ENCODE measurements at regions not wholly inside any gene's neighbourhood (a gene's known extent, or its start where the extent isn't known, plus 50 kb on each side); places are given as distances from the start of the nearest gene placed in this dataset.

- Histone ChIP-seq H3K4me2 (ENCODE audit: insufficient read depth, low read length) (no peak overlapping the region), H3K4me3 (ENCODE audit: low read depth in 1 of 2, low read length in 2 of 2) (no peak overlapping the region), H3K27ac (ENCODE audit: low read length) (no peak overlapping the region), H3K9me3 (ENCODE audit: insufficient read depth, low read length, severe bottlenecking) (no peaks in the 10 kb centered on the region), H3K4me1 (ENCODE audit: insufficient read depth, low read length) (no peaks in the 10 kb centered on the region), H3K36me3 (ENCODE audit: insufficient read depth, low read length) (no peaks in the 10 kb centered on the region), H3K79me2 (ENCODE audit: insufficient read depth, low read length) (no peaks in the 10 kb centered on the region), H4K20me1 (ENCODE audit: insufficient read depth, low read length) (no peaks in the 10 kb centered on the region), H3K27me3 (ENCODE audit: insufficient read depth, low read length, poor library complexity) (no peaks in the 10 kb centered on the region), H2AFZ (ENCODE audit: low read depth, low read length) (no peak overlapping the region), H3K9ac (ENCODE audit: low read depth, low read length) (no peak overlapping the region)
- DNase-seq, result no peak
- ATAC-seq (ENCODE audit: insufficient read depth, low read depth), result no peak
- TF ChIP-seq EZH2 (IDR thresholded peaks at IDR 0.05; ENCODE audit: borderline replicate concordance, low read depth, low read length, severe bottlenecking), result no peak
- no peak for TF ChIP-seq CTCF (IDR thresholded peaks at IDR 0.05; ENCODE audit: borderline replicate concordance, extremely low read depth, low read length, poor library complexity, severe bottlenecking)
Measured at GRCh38 chr13:53642306-53642705, 613.7 kb downstream of the OLFM4 start.

GRCh38 chr13:53648673-53649072 is 620.1 kb downstream of the OLFM4 start:
- no peaks in the 10 kb centered on the region for H3K79me2 ChIP-seq (ENCODE audit: insufficient read depth, low read length)
- no peaks in the 10 kb centered on the region for H3K36me3 ChIP-seq (ENCODE audit: insufficient read depth, low read length)
- TF ChIP-seq EZH2 (IDR thresholded peaks at IDR 0.05; ENCODE audit: borderline replicate concordance, low read depth, low read length, severe bottlenecking) (no peak), CTCF (IDR thresholded peaks at IDR 0.05; ENCODE audit: borderline replicate concordance, extremely low read depth, low read length, poor library complexity, severe bottlenecking) (no peak)
- no peak for ATAC-seq (ENCODE audit: insufficient read depth, low read depth)
- no peaks in the 10 kb centered on the region for H3K9me3 ChIP-seq (ENCODE audit: insufficient read depth, low read length, severe bottlenecking)
- H3K4me1 ChIP-seq (ENCODE audit: insufficient read depth, low read length), result no peaks in the 10 kb centered on the region
- H2AFZ ChIP-seq (ENCODE audit: low read depth, low read length), result no peak overlapping the region
- H3K27me3 ChIP-seq (ENCODE audit: insufficient read depth, low read length, poor library complexity), result no peaks in the 10 kb centered on the region
- H3K9ac ChIP-seq (ENCODE audit: low read depth, low read length), result no peak overlapping the region
- H4K20me1 ChIP-seq (ENCODE audit: insufficient read depth, low read length), result no peaks in the 10 kb centered on the region
- no peak for DNase-seq
- no peak overlapping the region for H3K27ac ChIP-seq (ENCODE audit: low read length)
- H3K4me2 ChIP-seq (ENCODE audit: insufficient read depth, low read length), result no peak overlapping the region
- H3K4me3 ChIP-seq (ENCODE audit: low read depth in 1 of 2, low read length in 2 of 2), result no peak overlapping the region

- Histone ChIP-seq H2AFZ (ENCODE audit: low read depth, low read length) (no peak overlapping the region), H3K9ac (ENCODE audit: low read depth, low read length) (no peak overlapping the region), H3K27me3 (ENCODE audit: insufficient read depth, low read length, poor library complexity) (no peaks in the 10 kb centered on the region), H3K79me2 (ENCODE audit: insufficient read depth, low read length) (no peaks in the 10 kb centered on the region), H3K4me3 (ENCODE audit: low read depth in 1 of 2, low read length in 2 of 2) (no peak overlapping the region), H3K9me3 (ENCODE audit: insufficient read depth, low read length, severe bottlenecking) (no peaks in the 10 kb centered on the region), H3K4me2 (ENCODE audit: insufficient read depth, low read length) (no peak overlapping the region), H3K4me1 (ENCODE audit: insufficient read depth, low read length) (no peaks in the 10 kb centered on the region), H4K20me1 (ENCODE audit: insufficient read depth, low read length) (no peaks in the 10 kb centered on the region), H3K27ac (ENCODE audit: low read length) (no peak overlapping the region), H3K36me3 (ENCODE audit: insufficient read depth, low read length) (no peaks in the 10 kb centered on the region)
- DNase-seq (no peak), ATAC-seq (ENCODE audit: insufficient read depth, low read depth) (no peak)
- TF ChIP-seq EZH2 (IDR thresholded peaks at IDR 0.05; ENCODE audit: borderline replicate concordance, low read depth, low read length, severe bottlenecking) (no peak), CTCF (IDR thresholded peaks at IDR 0.05; ENCODE audit: borderline replicate concordance, extremely low read depth, low read length, poor library complexity, severe bottlenecking) (no peak)
Measured at GRCh38 chr13:53672005-53672404, 643.4 kb downstream of the OLFM4 start.

- no peaks in the 10 kb centered on the region for H3K36me3 ChIP-seq (ENCODE audit: insufficient read depth, low read length)
- no peaks in the 10 kb centered on the region for H3K79me2 ChIP-seq (ENCODE audit: insufficient read depth, low read length)
- H4K20me1 ChIP-seq (ENCODE audit: insufficient read depth, low read length), result no peaks in the 10 kb centered on the region
- no peak for ATAC-seq (ENCODE audit: insufficient read depth, low read depth)
- H3K27ac ChIP-seq (ENCODE audit: low read length), result no peak overlapping the region
- no peak overlapping the region for H3K4me3 ChIP-seq (ENCODE audit: low read depth in 1 of 2, low read length in 2 of 2)
- H3K27me3 ChIP-seq (ENCODE audit: insufficient read depth, low read length, poor library complexity), result no peaks in the 10 kb centered on the region
- no peak overlapping the region for H3K4me2 ChIP-seq (ENCODE audit: insufficient read depth, low read length)
- no peak for DNase-seq
- no peak overlapping the region for H3K9ac ChIP-seq (ENCODE audit: low read depth, low read length)
- TF ChIP-seq CTCF (IDR thresholded peaks at IDR 0.05; ENCODE audit: borderline replicate concordance, extremely low read depth, low read length, poor library complexity, severe bottlenecking), result no peak
- no peak for TF ChIP-seq EZH2 (IDR thresholded peaks at IDR 0.05; ENCODE audit: borderline replicate concordance, low read depth, low read length, severe bottlenecking)
- H3K9me3 ChIP-seq (ENCODE audit: insufficient read depth, low read length, severe bottlenecking), result no peaks in the 10 kb centered on the region
- no peak overlapping the region for H2AFZ ChIP-seq (ENCODE audit: low read depth, low read length)
- H3K4me1 ChIP-seq (ENCODE audit: insufficient read depth, low read length), result no peaks in the 10 kb centered on the region
Measured at GRCh38 chr13:53683146-53683545, 654.5 kb downstream of the OLFM4 start.
